ENCODE measurements at regions not wholly inside any gene's neighbourhood (a gene's known extent, or its start where the extent isn't known, plus 50 kb on each side); places are given as distances from the start of the nearest gene placed in this dataset.

DNA sequence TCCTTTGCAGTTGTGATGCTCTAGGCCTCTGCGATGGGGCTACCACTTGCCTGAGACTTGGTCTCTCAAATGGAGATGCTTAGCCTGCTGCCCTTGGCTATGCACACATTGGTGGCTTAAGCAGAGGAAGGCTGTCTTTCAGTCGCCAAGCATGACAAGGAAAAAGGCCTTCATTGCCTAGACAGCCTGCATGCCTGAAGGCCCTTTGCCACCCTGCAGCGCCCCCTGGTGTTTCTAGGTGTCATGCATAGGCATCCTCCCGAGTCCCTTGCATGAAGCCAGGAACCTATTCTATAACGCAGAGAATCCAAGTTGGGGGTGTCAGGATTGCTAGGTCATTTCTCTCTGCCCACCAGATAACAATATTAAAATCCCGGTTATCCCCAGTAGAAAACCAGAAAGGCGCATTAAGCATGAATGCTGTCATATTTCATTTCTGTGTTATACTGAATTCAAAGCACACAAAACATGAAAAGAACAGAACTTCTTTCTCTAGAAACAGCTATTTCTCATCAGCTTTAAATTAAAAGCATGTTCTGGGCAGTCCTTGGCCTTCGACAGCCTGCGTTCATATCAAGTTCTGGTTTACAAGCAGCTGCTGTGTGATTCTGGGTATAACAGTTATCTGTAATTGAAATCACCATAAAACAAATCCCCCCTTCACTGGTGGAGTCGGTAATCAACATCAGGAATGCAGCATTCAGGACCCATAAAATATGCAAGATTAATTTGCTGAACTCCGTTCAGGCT lies 59.7 kb upstream of the TRPC7 start:
- no peak for TF ChIP-seq EZH2 (IDR thresholded peaks at IDR 0.05; ENCODE audit: low read depth, low read length, severe bottlenecking)
- no peak for TF ChIP-seq HDAC6 (IDR thresholded peaks at IDR 0.05; ENCODE audit: low read depth, low read length)
- peak; percentile 41; the same call in 1 of the 2 replicates for TF ChIP-seq CREB1 (IDR thresholded peaks at IDR 0.05)
- TF ChIP-seq HDAC2 (IDR thresholded peaks at IDR 0.05; ENCODE audit: borderline replicate concordance in 1 of 2, low read depth in 2 of 2, low read length in 2 of 2) = no peak
- TF ChIP-seq BRCA1 (IDR thresholded peaks at IDR 0.05; ENCODE audit: low read depth, low read length) = no peak
- no peak for TF ChIP-seq POLR2A (IDR thresholded peaks at IDR 0.05; ENCODE audit: control extremely low read depth in 1 of 2, low read depth in 2 of 2, low read length in 2 of 2)
- TF ChIP-seq MAX (IDR thresholded peaks at IDR 0.05) = peak; percentile 46; the same call in 1 of the 2 replicates
- no peak for TF ChIP-seq POLR2AphosphoS5 (IDR thresholded peaks at IDR 0.05; ENCODE audit: low read depth, low read length)

Data from H1 (cell line).